Hepatocyte (in vitro differentiated cells): ENCODE measurements at regions not wholly inside any gene's neighbourhood (a gene's known extent, or its start where the extent isn't known, plus 50 kb on each side); places are given as distances from the start of the nearest gene placed in this dataset.

Experiments
- DNase-seq: peaks from one replicate; pipeline ENCODE4 v3.0.0-alpha.2; 2016; ENCODE audit warnings: low spot score
- H2AFZ ChIP-seq: fragments of 200-600 bp; sonication (generic); 2 replicates; pipeline ENCODE4 v1.6.0; 2016; ENCODE audit warnings: antibody characterized with exemption, mild to moderate bottlenecking
- H3K27ac ChIP-seq: fragments of 200-600 bp; sonication (generic); 2 replicates; pipeline ENCODE4 v1.5.1; 2016; ENCODE audit warnings: mild to moderate bottlenecking
- H3K27me3 ChIP-seq: fragments of 200-600 bp; sonication (generic); 2 replicates; pipeline ENCODE4 v1.6.1; 2016
- H3K36me3 ChIP-seq: fragments of 200-600 bp; sonication (generic); replicated peaks from 2 replicates; pipeline ENCODE4 v1.5.1; 2016; ENCODE audit warnings: low read depth; ENCODE audit not compliant: insufficient read depth
- H3K4me1 ChIP-seq: fragments of 200-600 bp; sonication (generic); 2 replicates; pipeline ENCODE4 v1.5.1; 2016; ENCODE audit warnings: mild to moderate bottlenecking, moderate library complexity; ENCODE audit not compliant: insufficient read depth
- H3K4me2 ChIP-seq: fragments of 200-600 bp; sonication (generic); 2 replicates; pipeline ENCODE4 v1.6.0; 2016
- H3K4me3 ChIP-seq: fragments of 200-600 bp; sonication (generic); 2 replicates; pipeline ENCODE4 v1.5.1; 2016; ENCODE audit warnings: mild to moderate bottlenecking
- H3K79me2 ChIP-seq: fragments of 200-600 bp; sonication (generic); 2 replicates; pipeline ENCODE4 v1.6.0; 2017; ENCODE audit warnings: mild to moderate bottlenecking
- H3K9me2 ChIP-seq: fragments of 200-600 bp; sonication (generic); replicated peaks from 2 replicates; pipeline ENCODE4 v1.6.0; 2017; ENCODE audit warnings: mild to moderate bottlenecking; ENCODE audit not compliant: insufficient read depth
- H3K9me3 ChIP-seq: fragments of 200-600 bp; sonication (generic); 2 replicates; pipeline ENCODE4 v1.5.1; 2016; ENCODE audit warnings: low read depth, mild to moderate bottlenecking
- H4K20me1 ChIP-seq: fragments of 200-600 bp; sonication (generic); 2 replicates; pipeline ENCODE4 v1.6.0; 2016; ENCODE audit warnings: mild to moderate bottlenecking; ENCODE audit not compliant: insufficient read depth, poor library complexity, severe bottlenecking
- EZH2 ChIP-seq: fragments of 200-600 bp; sonication (generic); IDR thresholded peaks from 2 replicates; pipeline ENCODE4 v1.6.1; 2016; ENCODE audit warnings: antibody characterized with exemption, mild to moderate bottlenecking, borderline replicate concordance
- EZH2phosphoT487 ChIP-seq: fragments of 200-600 bp; sonication (generic); IDR thresholded peaks from one replicate; pipeline ENCODE4 v1.6.1; 2018; ENCODE audit warnings: antibody characterized with exemption, mild to moderate bottlenecking, low read depth, moderate library complexity; ENCODE audit not compliant: unreplicated experiment, severe bottlenecking
- WGBS: methylation state at CpG from one replicate; pipeline ENCODE4 v1.1.6; 2016; ENCODE audit warnings: low lambda C conversion rate; ENCODE audit errors: missing lambda C conversion rate; 5-methylcytosine and 5-hydroxymethylcytosine counted together
- TF ChIP-seq, protein P1 (sequence below): fragments of 200-600 bp; sonication (generic); IDR thresholded peaks from 2 replicates; pipeline ENCODE4 v1.5.1; 2016; ENCODE audit warnings: antibody characterized with exemption, mild to moderate bottlenecking; ENCODE audit not compliant: poor library complexity

DNA sequence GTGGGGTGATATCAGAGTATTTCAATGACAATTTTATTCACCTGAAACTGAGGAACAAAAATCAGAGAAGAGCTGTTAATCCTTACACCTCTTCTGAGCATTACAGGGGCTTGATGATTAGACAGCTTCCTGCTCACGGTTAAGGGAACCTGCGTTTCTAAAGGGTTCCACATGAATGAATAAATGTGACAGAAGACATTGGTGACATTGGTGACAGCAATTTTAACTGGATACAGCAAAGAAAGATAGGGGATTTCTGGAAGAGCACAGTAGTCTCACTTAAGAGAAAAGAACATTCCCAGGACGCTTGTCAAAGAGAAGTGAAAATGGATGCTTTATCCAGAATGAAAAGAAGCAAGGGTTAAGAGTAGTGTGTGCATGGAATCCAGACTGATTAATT, 235.9 kb upstream of the CNTN3 start:
- TF ChIP-seq, protein P1, sequence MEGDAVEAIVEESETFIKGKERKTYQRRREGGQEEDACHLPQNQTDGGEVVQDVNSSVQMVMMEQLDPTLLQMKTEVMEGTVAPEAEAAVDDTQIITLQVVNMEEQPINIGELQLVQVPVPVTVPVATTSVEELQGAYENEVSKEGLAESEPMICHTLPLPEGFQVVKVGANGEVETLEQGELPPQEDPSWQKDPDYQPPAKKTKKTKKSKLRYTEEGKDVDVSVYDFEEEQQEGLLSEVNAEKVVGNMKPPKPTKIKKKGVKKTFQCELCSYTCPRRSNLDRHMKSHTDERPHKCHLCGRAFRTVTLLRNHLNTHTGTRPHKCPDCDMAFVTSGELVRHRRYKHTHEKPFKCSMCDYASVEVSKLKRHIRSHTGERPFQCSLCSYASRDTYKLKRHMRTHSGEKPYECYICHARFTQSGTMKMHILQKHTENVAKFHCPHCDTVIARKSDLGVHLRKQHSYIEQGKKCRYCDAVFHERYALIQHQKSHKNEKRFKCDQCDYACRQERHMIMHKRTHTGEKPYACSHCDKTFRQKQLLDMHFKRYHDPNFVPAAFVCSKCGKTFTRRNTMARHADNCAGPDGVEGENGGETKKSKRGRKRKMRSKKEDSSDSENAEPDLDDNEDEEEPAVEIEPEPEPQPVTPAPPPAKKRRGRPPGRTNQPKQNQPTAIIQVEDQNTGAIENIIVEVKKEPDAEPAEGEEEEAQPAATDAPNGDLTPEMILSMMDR: no peak
- no peak for TF ChIP-seq EZH2
- no peak for TF ChIP-seq EZH2phosphoT487
- Histone ChIP-seq H3K4me2 (no peak overlapping the region), H4K20me1 (no peaks in the 10 kb centered on the region), H3K27ac (no peak overlapping the region), H3K27me3 (no peaks in the 10 kb centered on the region), H2AFZ (no peak overlapping the region), H3K79me2 (no peaks in the 10 kb centered on the region), H3K4me1 (no peaks in the 10 kb centered on the region), H3K9me3 (no peaks in the 10 kb centered on the region), H3K4me3 (no peak overlapping the region), H3K36me3 (no peaks in the 10 kb centered on the region), H3K9me2 (no peaks in the 10 kb centered on the region)
- 80% methylated on average over 3 of the region's 3 CpGs for WGBS
- no peak for DNase-seq

DNA sequence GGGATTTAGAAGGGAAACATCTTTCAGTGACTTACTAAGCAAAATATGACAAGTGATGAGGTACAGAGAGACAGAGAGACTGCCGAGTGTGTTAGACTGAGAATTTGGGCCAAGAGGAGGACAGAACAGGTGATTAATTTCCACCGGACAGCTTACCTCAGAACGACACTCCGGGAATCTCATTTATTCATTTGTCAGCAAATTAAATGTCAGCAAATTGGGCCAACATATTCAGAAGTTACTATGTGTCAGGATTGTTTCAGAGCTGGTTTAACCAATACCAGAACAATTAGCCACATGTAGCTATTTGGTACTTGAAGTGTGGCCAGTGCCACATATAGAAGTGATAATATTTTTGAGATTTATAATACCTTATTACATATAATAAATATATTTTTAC, 232.6 kb upstream of the CNTN3 start:
- Histone ChIP-seq H3K36me3 (no peaks in the 10 kb centered on the region), H3K9me2 (no peaks in the 10 kb centered on the region), H3K4me1 (no peaks in the 10 kb centered on the region), H3K79me2 (no peaks in the 10 kb centered on the region), H2AFZ (no peak overlapping the region), H3K27me3 (no peaks in the 10 kb centered on the region), H3K4me3 (no peak overlapping the region), H3K4me2 (no peak overlapping the region), H3K9me3 (no peaks in the 10 kb centered on the region), H4K20me1 (no peaks in the 10 kb centered on the region), H3K27ac (no peak overlapping the region)
- WGBS: 79% methylated on average over 4 of the region's 4 CpGs
- TF ChIP-seq EZH2 (no peak), EZH2phosphoT487 (no peak)
- TF ChIP-seq, protein P1: no peak
- no peak for DNase-seq

DNA sequence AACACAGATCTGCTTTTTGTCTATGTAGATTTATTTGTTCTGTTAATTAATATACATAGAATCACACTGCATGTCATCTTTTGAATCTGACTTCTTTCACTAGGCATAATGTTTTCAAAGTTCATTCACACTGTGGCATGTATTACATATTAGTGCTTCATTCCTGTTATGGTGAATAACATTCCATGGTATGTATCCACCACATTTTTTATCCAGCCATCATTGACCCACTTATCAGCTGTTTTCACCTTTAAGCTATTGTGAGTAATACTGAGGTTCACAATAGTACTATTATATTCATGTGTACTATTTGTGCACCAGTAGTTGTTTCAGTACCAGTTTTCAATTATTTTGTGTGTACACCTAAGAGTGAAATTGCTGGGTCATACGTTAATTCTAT, 230.6 kb upstream of the CNTN3 start:
- TF ChIP-seq, protein P1: no peak
- TF ChIP-seq EZH2phosphoT487 (no peak), EZH2 (no peak)
- H3K4me3 ChIP-seq: no peak overlapping the region
- no peak overlapping the region for H2AFZ ChIP-seq
- H3K4me1 ChIP-seq: no peaks in the 10 kb centered on the region
- 85% methylated on average over 1 of the region's 1 CpG for WGBS
- H3K27me3 ChIP-seq: no peaks in the 10 kb centered on the region
- no peaks in the 10 kb centered on the region for H3K9me3 ChIP-seq
- H3K9me2 ChIP-seq: no peaks in the 10 kb centered on the region
- no peaks in the 10 kb centered on the region for H4K20me1 ChIP-seq
- no peaks in the 10 kb centered on the region for H3K36me3 ChIP-seq
- H3K4me2 ChIP-seq: no peak overlapping the region
- no peak overlapping the region for H3K27ac ChIP-seq
- DNase-seq: no peak
- H3K79me2 ChIP-seq: no peaks in the 10 kb centered on the region

DNA sequence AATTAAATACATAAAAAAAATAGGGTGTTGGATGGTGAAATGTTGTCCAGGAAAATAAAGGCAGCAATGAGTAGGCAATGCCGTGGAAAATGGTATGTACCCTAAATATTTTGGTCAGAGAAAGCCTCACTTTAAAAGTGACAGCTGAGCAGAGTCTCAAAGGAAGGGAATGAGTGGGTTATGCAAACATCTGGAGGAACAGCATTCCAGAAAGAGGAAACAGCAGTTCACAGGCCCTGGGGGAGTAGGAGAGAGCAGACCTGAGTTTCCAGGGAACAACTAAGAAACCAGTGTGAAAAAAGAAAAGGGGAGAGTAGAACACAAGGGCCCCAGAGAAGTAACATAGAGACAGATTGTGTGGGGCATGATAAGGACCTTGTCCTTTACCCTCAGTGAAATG, 230.0 kb upstream of the CNTN3 start:
- Histone ChIP-seq H3K4me1 (no peaks in the 10 kb centered on the region), H3K79me2 (no peaks in the 10 kb centered on the region), H2AFZ (no peak overlapping the region), H3K9me2 (no peaks in the 10 kb centered on the region), H3K4me3 (no peak overlapping the region), H3K9me3 (no peaks in the 10 kb centered on the region), H3K4me2 (no peak overlapping the region), H4K20me1 (no peaks in the 10 kb centered on the region), H3K27me3 (no peaks in the 10 kb centered on the region), H3K27ac (no peak overlapping the region), H3K36me3 (no peaks in the 10 kb centered on the region)
- TF ChIP-seq, protein P1: no peak
- TF ChIP-seq EZH2: no peak
- TF ChIP-seq EZH2phosphoT487: no peak
- DNase-seq: no peak
- 38% methylated on average over 1 of the region's 1 CpG for WGBS
